PC-3 (cell line): ENCODE measurements at regions not wholly inside any gene's neighbourhood (a gene's known extent, or its start where the extent isn't known, plus 50 kb on each side); places are given as distances from the start of the nearest gene placed in this dataset.

ENCODE experiments used
- ATAC-seq: fragments of 200-7000 bp; cut with Tn5 transposase; 2 replicates; pipeline ENCODE4 v1.9.1; 2020; ENCODE audit warnings: mild to moderate bottlenecking, moderate library complexity
- BruUV-seq: library from RNA; stranded (reverse); fragments of 400-500 nt; replicated peaks from 2 replicates; lab custom pipeline; 2021; lab: Mats Ljungman, UMichigan
- CTCF ChIA-PET: fragments of 300-600 bp; sonication (Branson Sonifier 250); formaldehyde crosslinking; loops from one replicate; lab custom pipeline; 2022; ENCODE audit warnings: antibody characterized with exemption; lab: Charles Lee
- POLR2A ChIA-PET: fragments of 300-600 bp; sonication (Branson Sonifier 250); formaldehyde crosslinking; loops from one replicate; lab custom pipeline; 2022; ENCODE audit warnings: antibody characterized with exemption; ENCODE audit not compliant: unreplicated experiment; lab: Charles Lee
- DNase-seq: peaks from one replicate; pipeline ENCODE4 v3.0.0-alpha.2; 2015
- H2AFZ ChIP-seq: fragments of 300-600 bp; sonication (generic); 2 replicates; pipeline ENCODE4 v1.6.0; 2016; ENCODE audit warnings: antibody characterized with exemption, low read length
- H3F3A ChIP-seq: fragments of 300-600 bp; sonication (generic); one replicate; pipeline ENCODE4 v1.6.0; 2017; ENCODE audit warnings: antibody characterized with exemption, low read length, control low read depth, mild to moderate bottlenecking; ENCODE audit not compliant: unreplicated experiment
- H3K27ac ChIP-seq: fragments of 300-600 bp; sonication (generic); 2 replicates; pipeline ENCODE4 v1.5.1; 2016; ENCODE audit warnings: mild to moderate bottlenecking, low read length
- H3K27me3 ChIP-seq: fragments of 300-600 bp; sonication (generic); 2 replicates; pipeline ENCODE4 v1.6.1; 2016; ENCODE audit warnings: low read length, mixed read lengths
- H3K36me3 ChIP-seq: fragments of 300-600 bp; sonication (generic); 2 replicates; pipeline ENCODE4 v1.6.1; 2016; ENCODE audit warnings: low read depth, mixed run types, low read length, mixed read lengths
- H3K4me1 ChIP-seq: fragments of 300-600 bp; sonication (generic); 2 replicates; pipeline ENCODE4 v1.5.1; 2016; ENCODE audit warnings: low read length; ENCODE audit not compliant: insufficient read depth
- H3K4me2 ChIP-seq: fragments of 300-600 bp; sonication (generic); 2 replicates; pipeline ENCODE4 v1.6.0; 2016; ENCODE audit warnings: low read length
- H3K4me3 ChIP-seq: fragments of 300-600 bp; sonication (generic); 2 replicates; pipeline ENCODE4 v1.5.1; 2016; ENCODE audit warnings: mild to moderate bottlenecking, low read length, mixed read lengths
- H3K79me2 ChIP-seq: fragments of 300-600 bp; sonication (generic); 2 replicates; pipeline ENCODE4 v1.6.1; 2017; ENCODE audit warnings: low read length, mixed read lengths
- H3K9ac ChIP-seq: fragments of 300-600 bp; sonication (generic); 2 replicates; pipeline ENCODE4 v1.6.0; 2016; ENCODE audit warnings: mild to moderate bottlenecking, low read length
- H3K9me2 ChIP-seq: fragments of 300-600 bp; sonication (generic); replicated peaks from 2 replicates; pipeline ENCODE4 v1.6.1; 2016; ENCODE audit warnings: mixed run types, low read length, mixed read lengths
- H3K9me3 ChIP-seq: fragments of 300-600 bp; sonication (generic); 2 replicates; pipeline ENCODE4 v1.6.1; 2016; ENCODE audit warnings: low read length, mixed read lengths
- H4K20me1 ChIP-seq: fragments of 300-600 bp; sonication (generic); 2 replicates; pipeline ENCODE4 v1.6.1; 2016; ENCODE audit warnings: low read length, mixed read lengths
- CTCF ChIP-seq: fragments of 300-600 bp; sonication (generic); conservative IDR thresholded peaks from 2 replicates; pipeline ENCODE4 v1.5.1; 2017; ENCODE audit warnings: antibody characterized with exemption, low read depth, mild to moderate bottlenecking, low read length
- EZH2 ChIP-seq: fragments of 300-600 bp; sonication (generic); IDR thresholded peaks from one replicate; pipeline ENCODE4 v1.6.1; 2017; ENCODE audit warnings: antibody characterized with exemption, mild to moderate bottlenecking, low read length; ENCODE audit not compliant: unreplicated experiment
- EZH2phosphoT487 ChIP-seq: fragments of 300-600 bp; sonication (generic); IDR thresholded peaks from 2 replicates; pipeline ENCODE4 v1.6.1; 2018; ENCODE audit warnings: mild to moderate bottlenecking, antibody characterized with exemption, low read length, borderline replicate concordance
- intact Hi-C: fragments of 100-400 bp; cut with micrococcal nuclease; formaldehyde crosslinking; loops from 2 replicates; pipeline ENCODE4 v1.9.0; 2023

- no peak overlapping the region for H2AFZ ChIP-seq
These were observed 668.4 kb downstream of the KCNT2 start for GRCh38 chr1:195939844-195940243.

GRCh38 chr1:195934817-195935553 is 673.3 kb downstream of the KCNT2 start:
- H3K79me2 ChIP-seq: no peaks in the 10 kb centered on the region
- no peak overlapping the region for H2AFZ ChIP-seq
- POLR2A ChIA-PET: interaction anchor here (0.7 kb wide), 1 partner anchor 11 kb away, joined by 3 read pairs; no protein-coding TSS in a partner anchor
- H3K4me2 ChIP-seq: no peak overlapping the region
- TF ChIP-seq CTCF (no peak), EZH2phosphoT487 (no peak), EZH2 (no peak)
- no peaks in the 10 kb centered on the region for H3F3A ChIP-seq
- H3K27ac ChIP-seq: no peak overlapping the region
- no peak overlapping the region for H3K9ac ChIP-seq
- BruUV-seq: no TSS peak
- no peak overlapping the region for H3K4me3 ChIP-seq
- no peaks in the 10 kb centered on the region for H4K20me1 ChIP-seq
- CTCF ChIA-PET: no interaction called here
- intact Hi-C loops: no loop called here
- DNase-seq (no peak), ATAC-seq (no peak)
- no peaks in the 10 kb centered on the region for H3K9me2 ChIP-seq
- no peaks in the 10 kb centered on the region for H3K9me3 ChIP-seq
- no peaks in the 10 kb centered on the region for H3K36me3 ChIP-seq
- no peaks in the 10 kb centered on the region for H3K27me3 ChIP-seq
- no peaks in the 10 kb centered on the region for H3K4me1 ChIP-seq

More at GRCh38 chr1:195939844-195940243, 668.4 kb downstream of the KCNT2 start:
- no peak overlapping the region for H3K27ac ChIP-seq
- DNase-seq: peak; percentile 42
- no peaks in the 10 kb centered on the region for H3K9me2 ChIP-seq
- no TSS peak for BruUV-seq
- H3K9ac ChIP-seq: no peak overlapping the region
- ChIA-PET CTCF (interaction anchor here (1.7 kb wide), 1 partner anchor 89 kb away, joined by 10 read pairs; no protein-coding TSS in a partner anchor), POLR2A (no interaction called here)
- no peaks in the 10 kb centered on the region for H3K79me2 ChIP-seq
- H3K4me1 ChIP-seq: no peaks in the 10 kb centered on the region
- no peaks in the 10 kb centered on the region for H3K27me3 ChIP-seq
- no peak overlapping the region for H3K4me2 ChIP-seq
- H3K36me3 ChIP-seq: no peaks in the 10 kb centered on the region
- no peaks in the 10 kb centered on the region for H3F3A ChIP-seq
- peak; percentile 74 for ATAC-seq
- intact Hi-C loops: loop anchor here (1.0 to 2.0 kb wide), 3 partner anchors 89 to 369 kb away; no protein-coding TSS in a partner anchor
- no peaks in the 10 kb centered on the region for H3K9me3 ChIP-seq
- no peaks in the 10 kb centered on the region for H4K20me1 ChIP-seq
- no peak overlapping the region for H3K4me3 ChIP-seq
- TF ChIP-seq CTCF (peak; percentile 52), EZH2phosphoT487 (no peak)

- intact Hi-C loops: no loop called here
- Histone ChIP-seq H3K4me1 (no peaks in the 10 kb centered on the region), H3K9me2 (no peaks in the 10 kb centered on the region), H2AFZ (no peak overlapping the region), H3K4me2 (no peak overlapping the region), H3K79me2 (no peaks in the 10 kb centered on the region), H3F3A (no peaks in the 10 kb centered on the region), H3K9ac (no peak overlapping the region), H3K27me3 (no peaks in the 10 kb centered on the region), H3K27ac (no peak overlapping the region), H3K9me3 (no peaks in the 10 kb centered on the region), H3K36me3 (no peaks in the 10 kb centered on the region), H4K20me1 (no peaks in the 10 kb centered on the region), H3K4me3 (no peak overlapping the region)
- ChIA-PET CTCF (no interaction called here), POLR2A (no interaction called here)
- BruUV-seq: no TSS peak
- DNase-seq (no peak), ATAC-seq (no peak)
- TF ChIP-seq EZH2 (no peak), CTCF (no peak), EZH2phosphoT487 (no peak)
These were observed 674.4 kb downstream of the KCNT2 start for GRCh38 chr1:195933835-195934234.
